ENCODE measurements at regions not wholly inside any gene's neighbourhood (a gene's known extent, or its start where the extent isn't known, plus 50 kb on each side); places are given as distances from the start of the nearest gene placed in this dataset.

GRCh38 chr3:23055733-23056376 lies 147.3 kb upstream of the UBE2E2 start:
- Histone ChIP-seq H3K36me3 (ENCODE audit: insufficient read depth, low read length, poor library complexity, severe bottlenecking) (no peaks in the 10 kb centered on the region), H3K9me3 (ENCODE audit: low read depth, low read length, poor library complexity, severe bottlenecking) (no peaks in the 10 kb centered on the region), H3K4me1 (ENCODE audit: insufficient read depth, low read length, poor library complexity, severe bottlenecking) (no peaks in the 10 kb centered on the region), H3K27me3 (replicated peaks; ENCODE audit: insufficient read depth, low read depth, low read length, poor library complexity) (no peaks in the 10 kb centered on the region), H3K27ac (ENCODE audit: low read depth, low read length, poor library complexity, severe bottlenecking) (no peak overlapping the region), H3K4me3 (ENCODE audit: low read depth, low read length, poor library complexity, severe bottlenecking) (no peak overlapping the region)
- intact Hi-C loops (cut with micrococcal nuclease; ENCODE audit: unreplicated experiment), result no loop called here
- ChIA-PET POLR2A (ENCODE audit: low non-redundant PET) (no interaction called here), CTCF (no interaction called here)
- TF ChIP-seq EZH2 (IDR thresholded peaks at IDR 0.05; ENCODE audit: borderline replicate concordance, low read depth, low read length, poor library complexity, severe bottlenecking), result no peak
- no TSS peak for BruUV-seq (replicated peaks)
- no peak for DNase-seq (ENCODE audit: low spot score)

- no TSS peak for BruUV-seq (replicated peaks)
Observed at GRCh38 chr3:23062582-23062981, 140.5 kb upstream of the UBE2E2 start.

GRCh38 chr3:23062982-23063381 lies 140.1 kb upstream of the UBE2E2 start:
- intact Hi-C loops (cut with micrococcal nuclease; ENCODE audit: unreplicated experiment), result no loop called here
- Histone ChIP-seq H3K27me3 (replicated peaks; ENCODE audit: insufficient read depth, low read depth, low read length, poor library complexity) (no peaks in the 10 kb centered on the region), H3K27ac (ENCODE audit: low read depth, low read length, poor library complexity, severe bottlenecking) (no peak overlapping the region), H3K4me1 (ENCODE audit: insufficient read depth, low read length, poor library complexity, severe bottlenecking) (no peaks in the 10 kb centered on the region), H3K9me3 (ENCODE audit: low read depth, low read length, poor library complexity, severe bottlenecking) (peaks cover 5% of the 10 kb centered on the region), H3K4me3 (ENCODE audit: low read depth, low read length, poor library complexity, severe bottlenecking) (no peak overlapping the region), H3K36me3 (ENCODE audit: insufficient read depth, low read length, poor library complexity, severe bottlenecking) (no peaks in the 10 kb centered on the region)
- CTCF ChIA-PET, result no interaction called here
- TF ChIP-seq EZH2 (IDR thresholded peaks at IDR 0.05; ENCODE audit: borderline replicate concordance, low read depth, low read length, poor library complexity, severe bottlenecking), result no peak
- no peak for TF ChIP-seq CTCF (conservative IDR thresholded peaks at IDR 0.05; ENCODE audit: low read depth, low read length)
- DNase-seq (ENCODE audit: low spot score), result no peak
- BruUV-seq (replicated peaks), result no TSS peak
- POLR2A ChIA-PET (ENCODE audit: low non-redundant PET), result no interaction called here

More at GRCh38 chr3:23062582-23062981, 140.5 kb upstream of the UBE2E2 start:
- ChIA-PET POLR2A (ENCODE audit: low non-redundant PET) (no interaction called here), CTCF (no interaction called here)
- no peaks in the 10 kb centered on the region for H3K36me3 ChIP-seq (ENCODE audit: insufficient read depth, low read length, poor library complexity, severe bottlenecking)
- peaks cover 5% of the 10 kb centered on the region for H3K9me3 ChIP-seq (ENCODE audit: low read depth, low read length, poor library complexity, severe bottlenecking)
- H3K27ac ChIP-seq (ENCODE audit: low read depth, low read length, poor library complexity, severe bottlenecking), result no peak overlapping the region
- H3K4me1 ChIP-seq (ENCODE audit: insufficient read depth, low read length, poor library complexity, severe bottlenecking), result no peaks in the 10 kb centered on the region
- no peaks in the 10 kb centered on the region for H3K27me3 ChIP-seq (replicated peaks; ENCODE audit: insufficient read depth, low read depth, low read length, poor library complexity)
- H3K4me3 ChIP-seq (ENCODE audit: low read depth, low read length, poor library complexity, severe bottlenecking), result no peak overlapping the region
- no peak for DNase-seq (ENCODE audit: low spot score)
- TF ChIP-seq EZH2 (IDR thresholded peaks at IDR 0.05; ENCODE audit: borderline replicate concordance, low read depth, low read length, poor library complexity, severe bottlenecking) (no peak), CTCF (conservative IDR thresholded peaks at IDR 0.05; ENCODE audit: low read depth, low read length) (no peak)
- intact Hi-C loops (cut with micrococcal nuclease; ENCODE audit: unreplicated experiment), result no loop called here

GRCh38 chr3:23067116-23067515 lies 136.0 kb upstream of the UBE2E2 start:
- intact Hi-C loops (cut with micrococcal nuclease; ENCODE audit: unreplicated experiment), result no loop called here
- ChIA-PET POLR2A (ENCODE audit: low non-redundant PET) (no interaction called here), CTCF (no interaction called here)
- Histone ChIP-seq H3K9me3 (ENCODE audit: low read depth, low read length, poor library complexity, severe bottlenecking) (peaks cover 5% of the 10 kb centered on the region), H3K4me3 (ENCODE audit: low read depth, low read length, poor library complexity, severe bottlenecking) (no peak overlapping the region), H3K36me3 (ENCODE audit: insufficient read depth, low read length, poor library complexity, severe bottlenecking) (no peaks in the 10 kb centered on the region), H3K27ac (ENCODE audit: low read depth, low read length, poor library complexity, severe bottlenecking) (no peak overlapping the region), H3K4me1 (ENCODE audit: insufficient read depth, low read length, poor library complexity, severe bottlenecking) (no peaks in the 10 kb centered on the region), H3K27me3 (replicated peaks; ENCODE audit: insufficient read depth, low read depth, low read length, poor library complexity) (no peaks in the 10 kb centered on the region)
- no peak for TF ChIP-seq EZH2 (IDR thresholded peaks at IDR 0.05; ENCODE audit: borderline replicate concordance, low read depth, low read length, poor library complexity, severe bottlenecking)
- no peak for TF ChIP-seq CTCF (conservative IDR thresholded peaks at IDR 0.05; ENCODE audit: low read depth, low read length)
- BruUV-seq (replicated peaks), result no TSS peak
- DNase-seq (ENCODE audit: low spot score), result no peak
